ENCODE measurements at regions not wholly inside any gene's neighbourhood (a gene's known extent, or its start where the extent isn't known, plus 50 kb on each side); places are given as distances from the start of the nearest gene placed in this dataset.
"Not testable (repeated sequence)": the region's sequence is repeated elsewhere in the genome, so short reads cannot be mapped to it uniquely, and the experiment has no call there.

- DNase-seq (ENCODE audit: extremely low read depth, low read depth): no peak
Observed at GRCh38 chr10:53108317-53108934, 335.8 kb upstream of the MBL2 start.

DNA sequence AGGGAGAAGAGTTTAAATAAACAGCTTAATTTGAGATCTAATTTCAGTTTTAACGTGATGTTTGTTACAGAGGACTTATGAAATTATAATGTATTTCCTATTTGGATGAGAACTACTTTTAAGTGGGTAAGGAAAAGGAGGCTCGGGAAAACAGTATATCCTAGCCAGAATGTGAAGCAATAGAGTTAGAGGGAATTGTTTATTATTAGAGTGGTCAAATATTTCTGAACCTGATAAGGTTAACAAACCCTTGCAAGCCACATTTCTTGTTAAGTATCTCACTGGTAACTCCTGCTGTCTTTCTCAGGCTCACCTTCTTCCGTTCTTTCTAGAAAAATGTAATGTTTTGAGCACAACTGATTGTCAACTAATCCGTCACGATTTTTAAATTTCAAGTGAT lies 335.1 kb upstream of the MBL2 start:
- DNase-seq (ENCODE audit: extremely low read depth, low read depth): no peak

DNA sequence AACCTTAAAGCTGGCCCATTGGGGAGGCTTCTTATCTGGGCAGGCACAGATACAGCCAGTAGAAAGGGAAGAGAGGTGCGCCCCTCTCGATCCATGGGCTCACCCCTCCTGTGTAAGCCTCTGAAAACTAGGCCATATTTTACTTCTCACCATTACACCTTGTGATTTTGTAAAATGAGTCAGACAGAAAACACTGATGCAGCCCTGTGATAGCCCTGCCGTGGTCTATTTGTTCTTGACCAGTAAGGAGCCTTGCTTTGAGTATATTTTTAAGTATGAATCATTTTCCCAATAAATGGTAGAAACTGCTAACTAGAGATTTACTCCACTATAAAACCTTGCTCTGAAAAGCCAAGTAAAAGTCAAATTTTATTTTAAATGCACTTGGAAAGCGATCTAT lies 329.8 kb upstream of the MBL2 start:
- no peak for DNase-seq (ENCODE audit: extremely low read depth, low read depth)

DNA sequence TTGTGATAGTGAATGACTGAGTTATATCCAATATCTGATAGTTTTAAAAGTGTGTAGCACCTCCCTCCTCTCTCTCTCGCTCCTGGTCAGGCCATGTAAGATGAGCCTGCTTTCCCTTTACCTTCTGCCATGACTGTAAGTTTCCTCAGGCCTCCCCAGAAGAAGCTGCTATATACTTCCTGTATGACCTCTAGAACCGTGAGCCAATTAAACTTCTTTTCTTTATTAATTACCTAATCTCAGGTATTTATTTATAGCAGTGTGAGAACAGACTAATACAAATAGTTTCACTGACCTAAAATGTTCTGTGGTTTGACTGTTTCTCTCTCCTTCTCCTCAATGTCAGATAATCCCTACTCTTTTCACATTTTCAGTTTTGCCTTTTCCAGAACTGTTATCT lies 321.3 kb upstream of the MBL2 start:
- no peak for DNase-seq (ENCODE audit: extremely low read depth, low read depth)

- DNase-seq (ENCODE audit: extremely low read depth, low read depth): no peak
Observed at GRCh38 chr10:53091574-53091973, 319.0 kb upstream of the MBL2 start.

GRCh38 chr10:53088961-53089360 lies 316.4 kb upstream of the MBL2 start:
- DNase-seq (ENCODE audit: extremely low read depth, low read depth): no peak

DNA sequence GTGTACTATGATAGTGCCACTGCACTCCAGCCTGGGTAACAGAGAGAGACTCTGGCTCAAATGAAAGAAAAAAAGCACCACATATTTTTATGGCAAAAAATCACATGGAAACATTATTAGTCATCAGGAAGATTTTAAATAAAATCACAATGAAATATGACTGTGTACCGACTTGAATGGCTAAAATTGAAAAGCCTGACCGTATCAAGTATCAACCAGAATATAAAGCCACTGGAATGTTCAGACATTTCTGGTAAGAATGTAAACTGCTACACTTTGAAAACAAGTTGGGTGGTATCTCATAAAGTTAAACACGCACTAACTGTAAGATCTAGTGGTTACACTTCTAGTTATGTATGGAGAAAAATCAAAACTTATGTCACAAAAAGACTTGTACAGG lies 306.7 kb upstream of the MBL2 start:
- DNase-seq (ENCODE audit: extremely low read depth, low read depth): no peak

GRCh38 chr10:53076948-53077347 lies 304.4 kb upstream of the MBL2 start:
- no peak for DNase-seq (ENCODE audit: extremely low read depth, low read depth)

DNA sequence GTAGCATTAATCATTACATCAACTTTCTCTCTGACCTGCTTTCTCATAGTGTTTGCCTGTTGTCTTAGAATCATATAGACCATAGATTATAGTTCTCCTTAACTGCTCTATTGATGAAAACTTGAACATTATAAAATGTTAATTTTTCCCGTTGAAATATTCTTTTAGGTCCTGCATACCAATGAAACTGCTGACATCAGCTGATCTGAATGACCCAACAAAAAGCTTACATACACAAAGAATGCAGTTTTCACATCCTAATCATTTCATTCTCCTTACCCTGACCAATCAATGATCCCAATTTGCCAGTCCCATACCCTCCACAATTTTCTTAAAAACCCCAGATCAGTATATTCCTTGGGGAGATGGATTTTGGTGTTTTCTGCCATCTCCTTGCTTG lies 302.9 kb upstream of the MBL2 start:
- no peak for DNase-seq (ENCODE audit: extremely low read depth, low read depth)

DNA sequence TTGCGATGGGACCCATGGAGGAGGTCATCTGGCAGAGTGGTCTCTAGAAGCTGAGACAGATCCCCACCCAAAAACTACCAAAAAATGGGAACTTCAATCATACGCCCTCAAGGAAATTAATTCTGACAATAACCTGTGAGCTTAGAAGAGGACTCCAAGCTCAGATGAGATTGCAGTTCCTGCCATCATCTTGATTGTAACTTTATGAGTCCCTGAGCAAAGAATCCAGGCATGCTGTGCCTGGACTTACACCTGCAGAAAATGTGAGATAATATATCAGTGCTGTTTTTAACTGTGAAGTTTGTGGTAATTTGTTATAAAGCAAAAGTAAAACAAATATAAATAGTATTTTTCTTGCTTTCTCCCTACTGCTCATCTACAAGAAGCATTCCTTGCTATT lies 299.6 kb upstream of the MBL2 start:
- DNase-seq (ENCODE audit: extremely low read depth, low read depth): no peak

GRCh38 chr10:53071505-53072125 lies 299.0 kb upstream of the MBL2 start:
- DNase-seq (ENCODE audit: extremely low read depth, low read depth): no peak

GRCh38 chr10:53069013-53069412 lies 296.4 kb upstream of the MBL2 start:
- no peak for DNase-seq (ENCODE audit: extremely low read depth, low read depth)

DNA sequence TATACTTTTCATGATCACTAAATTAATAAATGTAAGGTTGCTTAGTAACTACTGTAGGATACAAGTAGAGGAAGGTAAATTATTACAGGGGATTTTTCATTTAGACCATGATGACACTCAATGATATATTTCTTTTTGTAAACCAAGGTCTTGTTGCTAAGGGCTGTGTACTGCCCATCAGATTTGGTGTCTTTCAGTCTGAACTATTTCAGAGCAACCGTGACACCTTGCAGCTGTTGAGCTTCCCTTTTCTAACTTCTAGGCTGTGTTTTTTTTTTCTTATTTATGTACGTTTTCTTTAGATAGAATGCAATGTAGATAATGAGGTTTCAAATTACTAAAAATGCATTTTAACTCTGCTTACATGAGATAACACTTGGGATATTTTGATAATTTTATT lies 292.0 kb upstream of the MBL2 start:
- no peak for DNase-seq (ENCODE audit: extremely low read depth, low read depth)

DNA sequence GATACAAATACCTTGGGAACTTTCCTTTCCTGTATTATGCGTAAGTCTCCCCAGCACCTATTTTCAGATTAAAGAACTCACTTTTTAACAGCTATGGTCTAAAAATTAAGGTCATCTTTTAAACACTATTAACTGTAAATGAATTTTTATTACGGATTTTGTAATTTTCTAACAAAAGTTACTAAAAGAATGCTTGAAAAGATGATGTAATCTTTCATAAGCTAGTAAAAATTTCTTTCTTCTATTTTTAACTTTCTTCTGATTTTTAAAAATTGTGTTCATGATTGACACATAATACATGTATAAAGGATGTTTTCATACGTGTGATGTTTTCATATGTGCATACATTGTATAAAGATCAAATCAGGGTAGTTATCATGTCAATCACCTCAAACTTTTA lies 291.2 kb upstream of the MBL2 start:
- no peak for DNase-seq (ENCODE audit: extremely low read depth, low read depth)

GRCh38 chr10:53052521-53053164 lies 280.1 kb upstream of the MBL2 start:
- no peak for DNase-seq (ENCODE audit: extremely low read depth, low read depth)

GRCh38 chr10:53045315-53045714 lies 272.7 kb upstream of the MBL2 start:
- no peak for DNase-seq (ENCODE audit: extremely low read depth, low read depth)

DNA sequence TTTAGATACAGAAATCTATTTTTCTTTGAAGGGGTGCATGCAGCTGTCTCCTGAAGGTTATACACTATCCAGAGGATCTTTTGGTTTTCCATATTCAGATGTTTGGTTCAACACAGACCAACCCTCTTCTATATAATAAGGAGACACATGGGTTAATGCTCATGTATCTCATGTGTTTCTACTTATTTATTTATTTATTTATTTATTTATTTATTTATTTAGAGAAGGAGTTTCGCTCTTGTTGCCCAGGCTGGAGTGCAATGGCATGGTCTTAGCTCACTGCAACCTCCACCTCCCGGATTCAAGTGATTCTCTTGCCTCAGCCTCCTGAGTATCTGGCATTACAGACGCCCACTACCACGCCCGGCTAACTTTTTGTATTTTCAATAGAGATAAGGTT lies 263.2 kb upstream of the MBL2 start:
- DNase-seq (ENCODE audit: extremely low read depth, low read depth): not testable (repeated sequence)

GRCh38 chr10:53033396-53033795 lies 260.8 kb upstream of the MBL2 start:
- DNase-seq (ENCODE audit: extremely low read depth, low read depth): no peak

GRCh38 chr10:53029872-53030849 lies 257.6 kb upstream of the MBL2 start:
- DNase-seq (ENCODE audit: extremely low read depth, low read depth): not testable (repeated sequence)

- no peak for DNase-seq (ENCODE audit: extremely low read depth, low read depth)
Observed at GRCh38 chr10:53029449-53029848, 256.9 kb upstream of the MBL2 start.

GRCh38 chr10:53025765-53026164 lies 253.2 kb upstream of the MBL2 start:
- not testable (repeated sequence) for DNase-seq (ENCODE audit: extremely low read depth, low read depth)
